Activated CD8-positive, alpha-beta memory T cell treated with anti-CD3 and anti-CD28 coated beads, Interleukin-2, amount 50 U/mL, for 1 hour (primary cell): ENCODE measurements at regions not wholly inside any gene's neighbourhood (a gene's known extent, or its start where the extent isn't known, plus 50 kb on each side); places are given as distances from the start of the nearest gene placed in this dataset.
"Not testable (repeated sequence)": the region's sequence is repeated elsewhere in the genome, so short reads cannot be mapped to it uniquely, and the experiment has no call there.

Experiments
- DNase-seq: peaks from one replicate; pipeline ENCODE4 v3.0.0-alpha.2; 2020; ENCODE audit errors: extremely low read depth

GRCh38 chr1:65527707-65528503, 107.4 kb downstream of the LEPR start:
- DNase-seq = no peak

- DNase-seq = no peak
Measured at GRCh38 chr1:65531972-65532570, 111.6 kb downstream of the LEPR start.

- DNase-seq = no peak
Measured at GRCh38 chr1:65535981-65536380, 115.5 kb downstream of the LEPR start.

GRCh38 chr1:65538086-65538485, 117.6 kb downstream of the LEPR start:
- no peak for DNase-seq

- no peak for DNase-seq
Measured at GRCh38 chr1:65538664-65539063, 118.2 kb downstream of the LEPR start.

- DNase-seq = no peak
Measured at GRCh38 chr1:65539266-65540131, 119.0 kb downstream of the LEPR start.

GRCh38 chr1:65541161-65541560, 120.7 kb downstream of the LEPR start:
- DNase-seq = no peak

- DNase-seq = no peak
Measured at GRCh38 chr1:65541865-65542264, 121.4 kb downstream of the LEPR start.

GRCh38 chr1:65542592-65542991, 122.1 kb downstream of the LEPR start:
- DNase-seq = not testable (repeated sequence)

GRCh38 chr1:65550306-65551010, 130.0 kb downstream of the LEPR start:
- DNase-seq = not testable (repeated sequence)

GRCh38 chr1:65552484-65552883, 132.0 kb downstream of the LEPR start:
- not testable (repeated sequence) for DNase-seq

GRCh38 chr1:65554086-65554764, 133.8 kb downstream of the LEPR start:
- not testable (repeated sequence) for DNase-seq

- no peak for DNase-seq
Measured at GRCh38 chr1:65554829-65555228, 134.4 kb downstream of the LEPR start.

GRCh38 chr1:65558215-65558614, 137.7 kb downstream of the LEPR start:
- no peak for DNase-seq

GRCh38 chr1:65564493-65564892, 144.0 kb downstream of the LEPR start:
- no peak for DNase-seq

GRCh38 chr1:65568285-65568684, 147.8 kb downstream of the LEPR start:
- DNase-seq = no peak

- no peak for DNase-seq
Measured at GRCh38 chr1:65572701-65573421, 152.4 kb downstream of the LEPR start.

GRCh38 chr1:65577278-65577677, 156.8 kb downstream of the LEPR start:
- no peak for DNase-seq

GRCh38 chr1:65577982-65578381, 157.5 kb downstream of the LEPR start:
- not testable (repeated sequence) for DNase-seq

GRCh38 chr1:65581119-65581518, 160.7 kb downstream of the LEPR start:
- no peak for DNase-seq

- no peak for DNase-seq
Measured at GRCh38 chr1:65584399-65584798, 163.9 kb downstream of the LEPR start.
